ENCODE measurements at regions not wholly inside any gene's neighbourhood (a gene's known extent, or its start where the extent isn't known, plus 50 kb on each side); places are given as distances from the start of the nearest gene placed in this dataset.
"Not testable (repeated sequence)": the region's sequence is repeated elsewhere in the genome, so short reads cannot be mapped to it uniquely, and the experiment has no call there.

DNA sequence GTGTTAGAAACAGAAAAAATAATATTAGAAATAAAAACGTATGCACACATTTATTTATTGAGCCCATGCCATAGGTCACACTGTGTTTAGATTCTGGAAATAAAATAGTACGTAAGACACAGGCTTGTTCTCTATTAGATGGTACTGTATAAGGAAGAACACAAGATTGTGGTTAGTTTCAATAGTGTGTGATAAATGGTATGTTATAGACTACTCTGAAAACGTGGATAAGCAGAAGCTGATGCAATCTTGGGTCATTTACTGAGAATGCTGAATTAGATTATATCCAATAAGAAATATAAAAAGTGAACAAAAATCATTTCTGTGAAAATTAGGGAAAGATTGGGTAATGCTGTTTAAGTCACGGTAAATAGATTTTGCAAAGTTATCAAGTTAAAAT lies 1456.4 kb upstream of the ACO1 start:
- no peak for TF ChIP-seq CTCF (IDR thresholded peaks at IDR 0.05; ENCODE audit: borderline replicate concordance, insufficient read depth, low read depth, low read length)

DNA sequence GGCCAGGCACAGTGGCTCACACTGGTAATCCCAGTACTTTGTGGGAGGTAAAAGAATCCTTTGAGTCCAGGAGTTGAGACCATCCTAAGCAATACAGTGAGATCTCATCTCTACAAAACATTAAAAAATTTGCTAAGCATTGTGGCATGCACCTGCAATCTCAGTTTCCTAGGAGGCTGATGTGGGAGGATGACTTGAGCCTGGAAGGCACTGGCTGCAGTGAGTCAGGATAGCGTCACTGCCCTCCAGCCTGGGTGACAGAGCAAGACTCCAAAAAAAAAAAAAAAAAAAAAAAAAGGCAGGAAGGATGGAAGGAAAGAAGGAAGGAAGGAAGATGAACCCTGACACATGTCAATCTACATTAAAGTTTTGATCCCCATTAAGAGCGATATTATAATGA lies 1452.2 kb upstream of the ACO1 start:
- no peak for TF ChIP-seq CTCF (IDR thresholded peaks at IDR 0.05; ENCODE audit: borderline replicate concordance, insufficient read depth, low read depth, low read length)

More for the DNA sequence above, 1456.4 kb upstream of the ACO1 start:
- no peak overlapping the region for H3K4me3 ChIP-seq (ENCODE audit: low read depth, low read length)

GRCh38 chr9:30935730-30936129 lies 1448.7 kb upstream of the ACO1 start:
- TF ChIP-seq CTCF (IDR thresholded peaks at IDR 0.05; ENCODE audit: borderline replicate concordance, insufficient read depth, low read depth, low read length) = no peak
- no peak overlapping the region for H3K4me3 ChIP-seq (ENCODE audit: low read depth, low read length)

More for the DNA sequence above, 1452.2 kb upstream of the ACO1 start:
- no peak overlapping the region for H3K4me3 ChIP-seq (ENCODE audit: low read depth, low read length)

DNA sequence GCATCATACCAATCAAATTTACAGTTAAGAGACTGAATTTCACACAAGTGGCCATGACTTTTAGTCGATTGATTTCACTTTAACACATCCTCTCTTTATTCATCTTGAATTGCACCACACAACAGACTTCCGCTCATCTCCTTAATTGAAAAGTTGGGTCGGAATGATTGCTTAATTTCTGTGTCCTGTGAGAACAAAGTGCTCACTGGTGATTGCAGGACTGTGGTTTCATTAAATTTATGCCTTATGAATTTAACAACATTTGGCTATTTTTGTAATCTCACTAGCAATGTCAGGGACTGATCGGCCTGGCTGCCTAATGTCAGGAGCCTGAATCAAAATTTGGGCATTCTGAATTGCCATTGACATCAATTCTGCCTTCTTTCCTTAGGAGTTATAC lies 1447.3 kb upstream of the ACO1 start:
- no peak for TF ChIP-seq CTCF (IDR thresholded peaks at IDR 0.05; ENCODE audit: borderline replicate concordance, insufficient read depth, low read depth, low read length)
- H3K4me3 ChIP-seq (ENCODE audit: low read depth, low read length) = no peak overlapping the region

GRCh38 chr9:30942852-30943251 lies 1441.6 kb upstream of the ACO1 start:
- H3K4me3 ChIP-seq (ENCODE audit: low read depth, low read length) = not testable (repeated sequence)

DNA sequence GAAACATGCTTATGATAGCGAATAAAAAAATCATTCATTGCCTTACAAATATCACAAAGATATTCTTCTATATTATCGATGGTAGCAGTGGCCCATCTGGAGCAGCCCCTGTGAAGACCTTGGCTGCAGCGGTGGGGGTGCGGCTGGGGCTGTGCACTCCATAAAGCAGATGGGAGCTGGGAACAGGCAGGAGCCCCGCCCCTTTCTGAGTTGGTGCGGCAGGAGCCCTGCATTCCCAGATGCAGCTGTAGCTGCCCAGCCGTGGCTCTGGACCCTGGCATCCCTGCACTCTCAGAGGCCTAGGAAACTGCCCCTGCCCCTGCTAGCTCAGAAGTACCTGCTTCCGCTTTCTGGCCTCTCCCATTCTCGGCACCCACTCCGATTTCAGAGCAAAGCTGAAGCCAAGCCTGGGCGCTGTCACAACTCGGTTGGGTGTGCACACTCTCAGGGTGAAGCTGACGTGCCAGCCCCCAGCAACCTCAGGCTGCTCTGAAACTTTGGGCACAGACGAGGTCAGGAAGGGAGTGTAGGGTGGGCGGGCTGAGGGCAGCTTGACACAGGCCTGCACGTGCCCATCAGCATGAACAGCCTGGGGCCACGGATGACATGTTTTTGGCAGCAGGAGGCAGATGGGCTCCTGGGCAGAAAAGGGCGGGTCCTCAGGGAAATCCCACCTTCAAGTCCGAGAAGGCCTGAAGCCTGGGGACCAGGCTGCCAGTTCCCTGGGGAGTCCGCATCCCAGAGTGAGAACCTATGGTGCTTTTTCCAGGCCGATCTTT lies 1440.8 kb upstream of the ACO1 start:
- no peak for TF ChIP-seq CTCF (IDR thresholded peaks at IDR 0.05; ENCODE audit: borderline replicate concordance, insufficient read depth, low read depth, low read length)
- no peak overlapping the region for H3K4me3 ChIP-seq (ENCODE audit: low read depth, low read length)

- TF ChIP-seq CTCF (IDR thresholded peaks at IDR 0.05; ENCODE audit: borderline replicate concordance, insufficient read depth, low read depth, low read length) = no peak
- H3K4me3 ChIP-seq (ENCODE audit: low read depth, low read length) = no peak overlapping the region
Measured at GRCh38 chr9:30944225-30944569, 1440.2 kb upstream of the ACO1 start.

Data from GM12875 (cell line).